Fibroblast of mammary gland (primary cell): ENCODE measurements at regions not wholly inside any gene's neighbourhood (a gene's known extent, or its start where the extent isn't known, plus 50 kb on each side); places are given as distances from the start of the nearest gene placed in this dataset.
"Not testable (repeated sequence)": the region's sequence is repeated elsewhere in the genome, so short reads cannot be mapped to it uniquely, and the experiment has no call there.

Experiments used
- DNase-seq: peaks from one replicate; pipeline ENCODE4 v3.0.0-alpha.2; 2010; ENCODE audit warnings: low read depth
- H3K4me3 ChIP-seq: 2 replicates; pipeline ENCODE4 v1.5.1; 2011; ENCODE audit warnings: low read depth, mild to moderate bottlenecking, low read length, moderate library complexity; ENCODE audit not compliant: control insufficient read depth
- CTCF ChIP-seq: conservative IDR thresholded peaks from 2 replicates; pipeline ENCODE4 v1.5.1; 2011; ENCODE audit warnings: low read depth, low read length, inconsistent platforms; ENCODE audit not compliant: control insufficient read depth, insufficient read depth

GRCh38 chr4:117596917-117597480, 437.3 kb upstream of the NDST3 start:
- no peak overlapping the region for H3K4me3 ChIP-seq
- TF ChIP-seq CTCF = no peak
- DNase-seq = no peak

- DNase-seq, H3K4me3 ChIP-seq: not testable (repeated sequence)
Measured at GRCh38 chr4:117599393-117599792, 434.9 kb upstream of the NDST3 start.

GRCh38 chr4:117600936-117601335, 433.4 kb upstream of the NDST3 start:
- DNase-seq, H3K4me3 ChIP-seq: not testable (repeated sequence)

- no peak overlapping the region for H3K4me3 ChIP-seq
- TF ChIP-seq CTCF = no peak
- no peak for DNase-seq
Measured at GRCh38 chr4:117610706-117611308, 423.5 kb upstream of the NDST3 start.

GRCh38 chr4:117621673-117622072, 412.6 kb upstream of the NDST3 start:
- DNase-seq = no peak
- H3K4me3 ChIP-seq = no peak overlapping the region
- TF ChIP-seq CTCF = no peak

GRCh38 chr4:117623326-117623725, 411.0 kb upstream of the NDST3 start:
- H3K4me3 ChIP-seq = no peak overlapping the region
- DNase-seq = no peak
- TF ChIP-seq CTCF = no peak

- DNase-seq = no peak
- no peak for TF ChIP-seq CTCF
- no peak overlapping the region for H3K4me3 ChIP-seq
Measured at GRCh38 chr4:117626664-117627063, 407.6 kb upstream of the NDST3 start.

- no peak for TF ChIP-seq CTCF
- no peak overlapping the region for H3K4me3 ChIP-seq
- DNase-seq = no peak
Measured at GRCh38 chr4:117634716-117635115, 399.6 kb upstream of the NDST3 start.
